Activated naive CD4-positive, alpha-beta T cell treated with anti-CD3 and anti-CD28 coated beads, Interleukin-2, amount 50 U/mL, for 16 hours (primary cell): ENCODE measurements at regions not wholly inside any gene's neighbourhood (a gene's known extent, or its start where the extent isn't known, plus 50 kb on each side); places are given as distances from the start of the nearest gene placed in this dataset.
"Not testable (repeated sequence)": the region's sequence is repeated elsewhere in the genome, so short reads cannot be mapped to it uniquely, and the experiment has no call there.

Experiments
- DNase-seq: peaks from one replicate; pipeline ENCODE4 v3.0.0-alpha.2; 2020

DNA sequence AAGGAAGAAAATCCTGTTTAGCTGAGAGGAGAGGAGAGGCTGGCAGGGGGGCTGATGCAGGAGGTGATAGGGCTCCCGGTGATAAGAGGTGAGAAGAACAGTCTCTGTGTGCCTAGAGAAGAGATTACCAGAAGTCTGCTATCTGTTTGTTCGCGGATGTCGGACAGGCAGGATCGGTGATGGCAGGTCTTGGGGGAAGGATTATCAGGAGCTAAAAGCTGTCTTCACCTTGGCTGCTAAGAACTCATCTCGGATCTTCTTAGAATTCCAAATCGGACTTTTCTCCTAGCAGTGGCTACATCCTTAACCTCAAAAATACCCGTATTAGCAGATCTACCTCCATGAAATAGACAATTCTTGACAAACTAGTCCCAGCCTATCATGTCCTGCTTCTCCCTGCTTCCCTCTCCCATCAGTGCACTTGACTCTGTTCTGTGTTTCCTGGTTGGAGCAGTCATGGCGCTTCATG, 282.1 kb upstream of the TRIB2 start:
- no peak for DNase-seq

- no peak for DNase-seq
These were observed 281.1 kb upstream of the TRIB2 start for GRCh38 chr2:12435430-12436222.

- no peak for DNase-seq
These were observed 280.3 kb upstream of the TRIB2 start for GRCh38 chr2:12436483-12436882.

GRCh38 chr2:12436935-12437561, 279.7 kb upstream of the TRIB2 start:
- no peak for DNase-seq

DNA sequence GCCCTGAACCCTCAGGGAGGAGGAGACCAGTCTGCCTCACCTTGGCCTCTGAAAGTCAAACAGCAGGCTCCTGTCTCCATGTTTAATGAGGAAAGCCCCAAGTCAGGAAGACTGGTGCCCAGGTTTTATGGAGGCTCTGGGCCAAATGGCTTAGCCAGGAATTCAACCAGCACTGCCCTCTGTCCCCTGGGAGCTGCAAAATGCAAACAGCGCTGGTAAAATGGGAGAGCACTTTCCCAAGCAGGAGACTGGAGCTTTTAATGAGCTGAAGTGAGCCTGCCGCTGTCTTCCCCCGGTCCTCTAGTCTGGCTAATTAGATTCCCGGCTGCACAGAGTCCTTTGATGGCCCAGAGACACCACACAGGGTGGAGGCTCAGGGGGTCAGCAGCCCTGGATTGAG, 276.0 kb upstream of the TRIB2 start:
- no peak for DNase-seq

DNA sequence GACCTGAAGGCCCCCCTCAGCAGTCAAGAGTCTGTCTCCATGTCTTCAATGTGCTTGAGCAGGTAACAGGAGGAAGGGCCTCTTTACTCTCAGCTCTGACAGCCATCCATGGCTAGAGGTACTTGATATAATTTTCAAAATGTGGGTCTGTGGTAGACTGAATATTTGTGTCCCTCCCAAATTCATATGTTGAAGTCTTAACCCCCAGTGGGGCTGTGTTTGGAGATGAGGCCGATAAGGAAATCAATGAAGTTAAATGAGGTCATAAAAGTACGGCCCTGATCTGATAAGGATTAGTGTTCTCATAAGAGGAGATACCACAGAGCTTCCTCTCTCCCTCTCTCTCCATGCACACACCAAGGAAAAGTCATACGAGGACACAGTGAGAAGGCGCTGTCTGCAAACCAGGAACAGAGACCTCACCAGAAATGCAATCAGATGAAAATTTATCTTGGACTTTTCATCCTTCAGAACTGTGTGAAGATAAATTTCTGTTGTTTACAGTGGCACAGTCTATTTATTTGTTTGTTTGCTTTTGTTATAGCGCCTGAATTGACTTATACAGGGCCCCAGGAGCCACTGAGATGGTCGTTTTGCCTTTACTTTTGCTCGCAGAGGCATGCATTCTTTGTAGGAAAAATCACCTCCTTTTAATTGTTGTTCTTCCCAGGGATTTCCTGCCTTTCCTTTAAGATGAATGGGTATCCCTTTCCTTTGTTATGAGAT, 274.8 kb upstream of the TRIB2 start:
- no peak for DNase-seq

GRCh38 chr2:12442476-12442847, 274.3 kb upstream of the TRIB2 start:
- no peak for DNase-seq

GRCh38 chr2:12448846-12449505, 267.8 kb upstream of the TRIB2 start:
- DNase-seq, result no peak

DNA sequence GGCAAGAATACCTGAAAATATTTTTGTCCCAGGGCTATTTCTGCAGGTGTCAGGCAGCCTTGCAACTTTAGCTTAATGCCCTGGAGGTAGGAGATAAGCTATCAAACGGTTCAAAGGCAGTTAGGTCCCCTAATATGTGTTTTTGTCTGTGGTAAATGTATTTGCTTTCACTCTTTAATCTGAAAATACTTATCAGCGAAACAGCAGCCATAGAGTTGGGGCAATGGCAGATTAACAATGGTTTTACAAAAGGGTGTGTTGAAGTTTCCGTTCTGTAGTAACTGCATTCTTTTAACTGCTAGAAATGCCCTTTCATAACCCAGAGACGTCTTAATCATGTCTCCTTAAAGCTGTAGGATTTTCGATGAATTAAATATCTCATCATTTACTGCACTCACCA, 265.0 kb upstream of the TRIB2 start:
- no peak for DNase-seq

GRCh38 chr2:12452185-12452584, 264.6 kb upstream of the TRIB2 start:
- no peak for DNase-seq

DNA sequence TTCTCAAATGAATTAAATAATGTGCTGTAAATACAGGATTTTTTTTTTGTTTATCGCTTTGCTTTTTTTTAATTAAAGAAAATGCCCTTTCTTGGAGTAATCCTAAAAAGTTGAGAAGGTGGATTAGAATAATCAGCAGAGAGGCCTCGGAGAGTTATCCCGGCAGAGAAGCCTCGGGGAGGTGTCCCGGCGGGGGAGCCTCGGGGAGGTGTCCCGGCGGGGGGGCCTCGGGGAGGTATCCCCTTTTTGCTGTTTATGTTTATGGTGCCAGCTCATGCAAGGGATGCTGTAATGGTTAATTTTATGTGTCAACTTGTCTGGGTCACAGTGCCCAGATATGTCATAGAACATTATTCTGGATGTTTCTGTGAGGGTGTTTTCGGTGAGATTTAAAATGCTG, 263.0 kb upstream of the TRIB2 start:
- DNase-seq, result no peak

DNA sequence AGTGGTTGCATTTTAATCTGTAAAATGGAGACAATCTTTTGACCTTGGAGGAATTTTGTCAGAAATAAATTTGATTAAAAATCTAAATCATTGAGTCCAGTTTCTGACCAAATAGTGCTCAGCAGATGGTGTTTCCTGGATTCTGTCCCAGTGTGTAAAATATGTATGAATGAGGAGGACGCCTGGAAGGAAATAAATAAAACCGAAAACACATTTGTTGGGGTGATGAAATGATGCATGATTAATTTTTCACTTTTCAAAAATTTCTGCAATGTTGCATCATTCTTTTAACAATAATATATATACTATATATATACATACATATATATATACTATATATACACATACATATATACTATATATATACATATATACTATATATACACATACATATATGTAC, 261.1 kb upstream of the TRIB2 start:
- DNase-seq, result no peak

- DNase-seq, result peak; percentile 72
These were observed 260.2 kb upstream of the TRIB2 start for GRCh38 chr2:12456293-12457106.

- DNase-seq, result no peak
These were observed 258.9 kb upstream of the TRIB2 start for GRCh38 chr2:12457831-12458230.

- no peak for DNase-seq
These were observed 253.5 kb upstream of the TRIB2 start for GRCh38 chr2:12463189-12463588.

GRCh38 chr2:12465631-12466135, 251.1 kb upstream of the TRIB2 start:
- DNase-seq, result no peak

- no peak for DNase-seq
These were observed 249.4 kb upstream of the TRIB2 start for GRCh38 chr2:12467303-12467702.

DNA sequence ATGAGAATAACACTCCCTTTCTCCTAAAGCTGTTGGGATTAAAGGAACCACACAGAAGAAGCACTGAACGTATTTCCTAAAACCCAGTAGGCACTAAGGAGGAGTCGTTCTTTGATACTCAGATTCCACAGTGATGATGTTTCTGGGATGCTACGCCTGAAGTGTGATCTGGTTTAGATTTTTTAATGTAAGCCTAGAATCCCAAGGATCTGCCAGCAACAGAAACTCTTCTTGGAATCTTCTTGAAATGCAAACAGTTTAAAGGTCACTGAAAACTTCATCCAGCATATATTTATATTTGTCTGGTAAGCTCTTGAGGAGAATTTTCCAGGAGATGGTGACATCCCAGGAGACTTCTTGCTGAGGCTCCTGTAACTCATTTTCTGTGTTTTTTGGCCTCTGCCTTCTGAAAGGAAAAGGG, 247.6 kb upstream of the TRIB2 start:
- no peak for DNase-seq

GRCh38 chr2:12472265-12472664, 244.5 kb upstream of the TRIB2 start:
- not testable (repeated sequence) for DNase-seq

- DNase-seq, result no peak
These were observed 238.3 kb upstream of the TRIB2 start for GRCh38 chr2:12478151-12479064.

- no peak for DNase-seq
These were observed 237.6 kb upstream of the TRIB2 start for GRCh38 chr2:12479065-12479601.
